Upper lobe of right lung (tissue), 1 donor: ENCODE measurements at regions not wholly inside any gene's neighbourhood (a gene's known extent, or its start where the extent isn't known, plus 50 kb on each side); places are given as distances from the start of the nearest gene placed in this dataset.

Experiments
- ATAC-seq: fragments of 200-7000 bp; cut with Tn5 transposase; one replicate; pipeline ENCODE4 v1.9.1; 2020; ENCODE audit warnings: mild to moderate bottlenecking, moderate library complexity
- DNase-seq: peaks from one replicate; pipeline ENCODE4 v3.0.0-alpha.2; 2020
- H3K27ac ChIP-seq: fragments of 200-600 bp; one replicate; pipeline ENCODE4 v1.8.0; 2022
- H3K27me3 ChIP-seq: fragments of 200-600 bp; one replicate; pipeline ENCODE4 v1.8.0; 2022; ENCODE audit warnings: mild to moderate bottlenecking
- H3K36me3 ChIP-seq: fragments of 200-600 bp; one replicate; pipeline ENCODE4 v1.8.0; 2022
- H3K4me1 ChIP-seq: fragments of 200-600 bp; one replicate; pipeline ENCODE4 v1.8.0; 2022
- H3K4me3 ChIP-seq: fragments of 200-600 bp; one replicate; pipeline ENCODE4 v1.8.0; 2022; ENCODE audit warnings: mild to moderate bottlenecking
- H3K9me3 ChIP-seq: fragments of 200-600 bp; one replicate; pipeline ENCODE4 v1.8.0; 2022
- intact Hi-C: fragments of 100-400 bp; cut with DNase I; formaldehyde crosslinking; loops from one replicate; pipeline ENCODE4 v1.11.0; 2022
- TF ChIP-seq, protein P1 (sequence below): fragments of 200-600 bp; IDR thresholded peaks from one replicate; pipeline ENCODE4 v1.8.0; 2022; ENCODE audit warnings: antibody characterized with exemption
- donor health status: DM: no; HTN: yes; CAD: no; lungs with severe emphysema.

DNA sequence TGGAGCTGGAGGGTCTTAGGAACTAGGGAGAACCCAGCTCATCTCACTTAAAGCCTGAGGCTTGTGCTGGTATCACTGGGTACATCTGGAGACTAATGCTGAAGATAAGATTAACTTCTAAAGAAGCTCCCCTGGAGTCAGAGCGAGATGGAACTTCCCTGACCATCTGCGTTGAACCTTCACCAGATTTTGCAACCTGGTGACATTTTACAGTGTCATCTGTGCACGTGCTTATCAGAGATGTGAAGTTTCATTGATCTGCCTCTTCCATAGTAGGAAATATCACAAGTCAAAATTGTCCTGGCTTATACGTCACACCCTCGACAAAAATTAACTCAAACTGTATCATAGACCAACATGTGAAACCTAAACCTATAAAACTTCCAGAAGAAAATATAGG is 395.5 kb downstream of the SHQ1 start:
- intact Hi-C loops = no loop called here
- H3K9me3 ChIP-seq = no peaks in the 10 kb centered on the region
- no peak overlapping the region for H3K27ac ChIP-seq
- no peaks in the 10 kb centered on the region for H3K27me3 ChIP-seq
- H3K4me1 ChIP-seq = no peaks in the 10 kb centered on the region
- TF ChIP-seq, protein P1, sequence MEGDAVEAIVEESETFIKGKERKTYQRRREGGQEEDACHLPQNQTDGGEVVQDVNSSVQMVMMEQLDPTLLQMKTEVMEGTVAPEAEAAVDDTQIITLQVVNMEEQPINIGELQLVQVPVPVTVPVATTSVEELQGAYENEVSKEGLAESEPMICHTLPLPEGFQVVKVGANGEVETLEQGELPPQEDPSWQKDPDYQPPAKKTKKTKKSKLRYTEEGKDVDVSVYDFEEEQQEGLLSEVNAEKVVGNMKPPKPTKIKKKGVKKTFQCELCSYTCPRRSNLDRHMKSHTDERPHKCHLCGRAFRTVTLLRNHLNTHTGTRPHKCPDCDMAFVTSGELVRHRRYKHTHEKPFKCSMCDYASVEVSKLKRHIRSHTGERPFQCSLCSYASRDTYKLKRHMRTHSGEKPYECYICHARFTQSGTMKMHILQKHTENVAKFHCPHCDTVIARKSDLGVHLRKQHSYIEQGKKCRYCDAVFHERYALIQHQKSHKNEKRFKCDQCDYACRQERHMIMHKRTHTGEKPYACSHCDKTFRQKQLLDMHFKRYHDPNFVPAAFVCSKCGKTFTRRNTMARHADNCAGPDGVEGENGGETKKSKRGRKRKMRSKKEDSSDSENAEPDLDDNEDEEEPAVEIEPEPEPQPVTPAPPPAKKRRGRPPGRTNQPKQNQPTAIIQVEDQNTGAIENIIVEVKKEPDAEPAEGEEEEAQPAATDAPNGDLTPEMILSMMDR = no peak
- no peak for ATAC-seq
- no peak overlapping the region for H3K4me3 ChIP-seq
- no peaks in the 10 kb centered on the region for H3K36me3 ChIP-seq
- DNase-seq = no peak

DNA sequence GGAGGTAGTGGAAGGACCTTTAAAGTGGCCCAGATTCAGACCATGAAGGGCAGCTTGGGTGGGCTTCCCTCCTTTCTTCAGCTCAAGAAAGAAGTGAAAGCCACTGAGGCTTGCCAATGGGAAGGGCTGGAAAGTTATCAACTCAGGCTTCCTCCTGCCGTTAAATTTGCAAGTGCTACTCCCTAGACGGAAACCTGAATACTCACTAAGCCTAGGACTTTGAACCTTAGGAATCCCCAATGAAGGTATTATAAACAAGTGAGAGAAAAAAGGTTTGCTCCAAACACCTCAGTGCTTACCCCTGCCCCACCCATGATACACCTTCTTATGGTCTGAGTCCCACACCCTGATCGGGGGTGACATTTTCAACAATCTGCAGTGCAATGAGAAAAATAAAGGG is 396.4 kb downstream of the SHQ1 start:
- Histone ChIP-seq H3K27me3 (no peaks in the 10 kb centered on the region), H3K4me1 (peaks cover 4% of the 10 kb centered on the region), H3K4me3 (no peak overlapping the region), H3K27ac (no peak overlapping the region), H3K9me3 (no peaks in the 10 kb centered on the region), H3K36me3 (no peaks in the 10 kb centered on the region)
- no peak for DNase-seq
- intact Hi-C loops = no loop called here
- no peak for ATAC-seq
- TF ChIP-seq, protein P1 = no peak

DNA sequence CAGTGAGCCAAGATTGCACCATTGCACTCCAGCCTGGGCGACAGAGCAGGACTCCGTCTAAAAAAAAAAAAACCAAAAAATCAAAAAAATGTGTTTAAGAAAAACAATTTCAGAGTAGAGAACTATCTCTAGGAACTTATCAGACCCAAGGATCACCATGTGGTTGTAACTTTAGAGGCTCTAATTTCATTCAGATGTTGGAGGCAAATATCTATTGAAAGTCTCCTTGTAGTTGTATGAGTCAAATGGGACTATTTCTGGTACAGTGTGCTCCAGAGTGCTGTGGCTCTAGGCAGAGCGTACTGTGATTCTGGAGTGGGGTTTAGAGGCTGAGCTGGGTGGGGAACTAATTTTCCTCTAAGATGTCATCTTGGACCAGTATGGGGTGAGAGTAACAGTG is 398.7 kb downstream of the SHQ1 start:
- TF ChIP-seq, protein P1 = no peak
- H3K36me3 ChIP-seq = no peaks in the 10 kb centered on the region
- H3K27ac ChIP-seq = no peak overlapping the region
- peaks cover 7% of the 10 kb centered on the region for H3K4me1 ChIP-seq
- intact Hi-C loops = no loop called here
- no peak for ATAC-seq
- no peaks in the 10 kb centered on the region for H3K27me3 ChIP-seq
- DNase-seq = no peak
- no peak overlapping the region for H3K4me3 ChIP-seq
- H3K9me3 ChIP-seq = no peaks in the 10 kb centered on the region

DNA sequence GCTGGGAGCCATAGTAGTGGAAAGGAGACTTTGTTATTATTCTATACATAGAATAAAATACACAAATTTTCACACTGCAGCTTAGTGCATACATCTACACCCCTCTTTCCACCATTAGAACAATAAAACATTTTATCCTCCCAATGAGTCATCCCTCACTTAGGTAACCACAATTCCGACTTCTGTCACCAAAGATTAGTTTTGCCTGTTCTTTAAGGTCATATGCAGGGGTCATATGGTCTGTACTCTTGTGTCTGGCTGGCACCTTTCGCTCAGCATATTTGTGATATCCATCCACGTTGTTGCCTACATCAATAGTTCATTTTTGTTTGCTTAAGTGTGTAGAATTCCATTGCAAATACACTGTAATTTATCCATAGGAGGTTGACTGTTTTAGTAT is 399.4 kb downstream of the SHQ1 start:
- ATAC-seq = no peak
- intact Hi-C loops = no loop called here
- no peak for DNase-seq

DNA sequence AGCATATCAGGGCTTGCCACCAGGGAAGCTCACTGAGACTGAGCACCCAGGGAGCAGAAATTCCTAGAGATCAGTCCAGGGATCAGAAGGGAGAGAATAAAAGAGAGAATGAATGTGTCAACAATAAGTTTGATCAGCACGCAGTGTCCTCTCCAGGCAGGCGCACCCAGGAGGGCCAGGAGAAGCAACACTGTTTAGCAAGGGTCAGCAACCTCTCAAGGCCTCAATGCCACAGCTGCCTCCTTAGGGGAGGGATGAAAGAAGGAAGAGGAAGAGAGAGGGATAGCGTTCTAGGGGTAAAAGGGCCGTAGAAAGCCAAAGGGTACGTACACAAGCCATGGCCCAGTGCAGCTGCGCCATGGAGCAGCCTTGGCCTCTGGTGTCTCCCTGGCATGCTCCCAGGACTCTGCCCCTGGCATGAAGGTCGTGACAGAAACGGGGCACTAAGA is 399.8 kb downstream of the SHQ1 start:
- Histone ChIP-seq H3K9me3 (no peaks in the 10 kb centered on the region), H3K36me3 (no peaks in the 10 kb centered on the region), H3K4me1 (peaks cover 10% of the 10 kb centered on the region), H3K27me3 (no peaks in the 10 kb centered on the region), H3K27ac (no peak overlapping the region), H3K4me3 (no peak overlapping the region)
- no peak for DNase-seq
- intact Hi-C loops = no loop called here
- TF ChIP-seq, protein P1 = no peak
- ATAC-seq = no peak

More for the DNA sequence above, 399.4 kb downstream of the SHQ1 start:
- H3K4me1 ChIP-seq = peaks cover 7% of the 10 kb centered on the region
- no peaks in the 10 kb centered on the region for H3K9me3 ChIP-seq
- TF ChIP-seq, protein P1 = no peak
- no peaks in the 10 kb centered on the region for H3K36me3 ChIP-seq
- no peaks in the 10 kb centered on the region for H3K27me3 ChIP-seq
- no peak overlapping the region for H3K4me3 ChIP-seq
- no peak overlapping the region for H3K27ac ChIP-seq
